CD8-positive, alpha-beta memory T cell (primary cell): ENCODE measurements at regions not wholly inside any gene's neighbourhood (a gene's known extent, or its start where the extent isn't known, plus 50 kb on each side); places are given as distances from the start of the nearest gene placed in this dataset.
"Not testable (repeated sequence)": the region's sequence is repeated elsewhere in the genome, so short reads cannot be mapped to it uniquely, and the experiment has no call there.

Source experiments
- CTCF ChIA-PET: fragments of 350-600 bp; sonication (Branson Sonifier 250); formaldehyde crosslinking; loops from one replicate; lab custom pipeline; 2021; ENCODE audit warnings: antibody characterized with exemption; lab: Charles Lee
- POLR2A ChIA-PET: fragments of 350-600 bp; sonication (Branson Sonifier 250); formaldehyde crosslinking; loops from one replicate; lab custom pipeline; 2021; ENCODE audit warnings: antibody characterized with exemption; lab: Charles Lee
- DNase-seq, 5 donors: peaks; one replicate each; pipeline versions ENCODE4 v3.0.0 to v3.0.0-alpha.2; 2020 to 2022; ENCODE audit warnings: mixed read lengths in 1 of 5
- H3K27ac ChIP-seq: one replicate; pipeline ENCODE4 v1.7.0; 2013; ENCODE audit warnings: low read depth, mild to moderate bottlenecking, low read length, moderate library complexity
- H3K27me3 ChIP-seq: 2 replicates; pipeline ENCODE4 v1.7.0; 2013; ENCODE audit warnings: low read length, mild to moderate bottlenecking; ENCODE audit not compliant: insufficient read depth, poor library complexity, severe bottlenecking
- H3K36me3 ChIP-seq: 2 replicates; pipeline ENCODE4 v1.7.0; 2013; ENCODE audit warnings: mild to moderate bottlenecking, low read length, moderate library complexity; ENCODE audit not compliant: insufficient read depth
- H3K4me1 ChIP-seq: 2 replicates; pipeline ENCODE4 v1.7.0; 2013; ENCODE audit warnings: mild to moderate bottlenecking, low read length, moderate library complexity; ENCODE audit not compliant: insufficient read depth
- H3K4me3 ChIP-seq: 2 replicates; pipeline ENCODE4 v1.7.0; 2013; ENCODE audit warnings: mild to moderate bottlenecking, low read length
- H3K9me3 ChIP-seq: 2 replicates; pipeline ENCODE4 v1.7.0; 2013; ENCODE audit warnings: mild to moderate bottlenecking, low read length
- H3K27ac Mint-ChIP-seq, 8 donors: one replicate each; pipeline ENCODE4 v1.8.0; 2020 to 2021; ENCODE audit warnings: mixed read lengths in 8 of 8, mild to moderate bottlenecking in 6 of 8, inconsistent platforms in 3 of 8, moderate library complexity in 3 of 8
- H3K27me3 Mint-ChIP-seq, 2 donors: one replicate each; pipeline ENCODE4 v1.8.0; 2020 to 2021; ENCODE audit warnings: mixed read lengths in 2 of 2, mild to moderate bottlenecking in 1 of 2, moderate library complexity in 1 of 2
- H3K36me3 Mint-ChIP-seq, 3 donors: one replicate each; pipeline ENCODE4 v1.8.0; 2020 to 2021; ENCODE audit warnings: mixed read lengths in 3 of 3, inconsistent platforms in 1 of 3, mild to moderate bottlenecking in 1 of 3
- H3K4me1 Mint-ChIP-seq, 3 donors: one replicate each; pipeline ENCODE4 v1.8.0; 2020 to 2021; ENCODE audit warnings: mixed read lengths in 3 of 3, inconsistent platforms in 1 of 3, mild to moderate bottlenecking in 1 of 3
- H3K4me3 Mint-ChIP-seq, 7 donors: one replicate each; pipeline ENCODE4 v1.8.0; 2020 to 2021; ENCODE audit warnings: mixed read lengths in 7 of 7, mild to moderate bottlenecking in 6 of 7, moderate library complexity in 4 of 7, inconsistent platforms in 2 of 7
- H3K9me3 Mint-ChIP-seq, 5 donors: one replicate each; pipeline ENCODE4 v1.8.0; 2020 to 2022; ENCODE audit warnings: mixed read lengths in 5 of 5, mild to moderate bottlenecking in 3 of 5, moderate library complexity in 2 of 5, inconsistent platforms in 1 of 5

DNA sequence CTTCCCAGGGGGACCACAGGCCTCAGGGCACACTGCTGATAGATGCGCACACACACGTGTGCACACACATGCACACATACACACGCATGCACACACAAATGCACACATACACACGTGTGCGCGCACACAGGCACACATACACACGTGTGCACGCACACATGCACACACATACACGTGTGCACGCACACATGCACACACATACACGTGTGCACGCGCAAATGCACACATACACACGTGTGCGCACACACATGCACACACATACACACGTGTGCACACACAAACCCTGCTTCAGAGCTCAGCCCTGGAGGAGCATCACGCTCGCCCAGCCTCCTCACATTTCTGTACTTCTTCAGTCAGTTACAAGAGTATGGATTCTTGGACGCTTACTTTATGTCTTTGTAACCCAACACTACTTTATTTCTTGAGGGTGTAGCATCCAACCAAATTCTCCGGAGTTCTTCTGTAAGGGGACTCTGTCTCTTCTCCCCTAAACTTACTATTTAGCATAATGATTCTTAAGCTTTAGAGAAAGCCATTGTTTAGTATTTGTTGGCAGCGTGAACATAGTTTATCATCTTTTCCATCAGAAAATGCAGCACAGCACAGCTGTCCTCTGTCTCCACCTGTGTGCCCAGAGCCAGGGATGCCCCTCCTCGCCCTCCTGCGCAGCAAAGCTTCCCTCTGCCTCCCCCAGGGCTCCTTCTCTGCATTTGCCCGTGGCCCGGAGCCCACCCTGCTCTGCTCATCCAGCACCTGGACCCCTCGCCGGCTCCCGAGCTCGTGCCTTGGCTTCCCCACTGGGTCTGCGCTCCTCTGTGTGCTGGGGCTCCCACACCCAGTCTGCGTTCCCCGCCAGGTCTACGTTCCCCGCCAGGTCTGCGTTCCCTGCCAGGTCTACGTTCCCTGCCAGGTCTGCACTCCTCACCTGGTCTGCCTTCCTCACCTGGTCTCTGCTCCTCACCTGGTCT lies 74.4 kb upstream of the CTDP1 start:
- Mint-ChIP-seq H3K36me3 (no peaks in the 10 kb centered on the region), H3K4me1 (no peaks in the 10 kb centered on the region), H3K27ac (no peak overlapping the region), H3K27me3 (peaks cover 1 to 4% of the 10 kb centered on the region in 2 donors), H3K4me3 (no peak overlapping the region), H3K9me3 (no peaks in the 10 kb centered on the region)
- POLR2A ChIA-PET: no interaction called here
- peak in 1 of 5 donors; percentile 42 for DNase-seq
- H3K36me3 ChIP-seq: no peaks in the 10 kb centered on the region
- no peaks in the 10 kb centered on the region for H3K4me1 ChIP-seq
- H3K27me3 ChIP-seq: no peaks in the 10 kb centered on the region
- no peak overlapping the region for H3K4me3 ChIP-seq
- no peaks in the 10 kb centered on the region for H3K9me3 ChIP-seq
- no peak overlapping the region for H3K27ac ChIP-seq
- CTCF ChIA-PET: no interaction called here

DNA sequence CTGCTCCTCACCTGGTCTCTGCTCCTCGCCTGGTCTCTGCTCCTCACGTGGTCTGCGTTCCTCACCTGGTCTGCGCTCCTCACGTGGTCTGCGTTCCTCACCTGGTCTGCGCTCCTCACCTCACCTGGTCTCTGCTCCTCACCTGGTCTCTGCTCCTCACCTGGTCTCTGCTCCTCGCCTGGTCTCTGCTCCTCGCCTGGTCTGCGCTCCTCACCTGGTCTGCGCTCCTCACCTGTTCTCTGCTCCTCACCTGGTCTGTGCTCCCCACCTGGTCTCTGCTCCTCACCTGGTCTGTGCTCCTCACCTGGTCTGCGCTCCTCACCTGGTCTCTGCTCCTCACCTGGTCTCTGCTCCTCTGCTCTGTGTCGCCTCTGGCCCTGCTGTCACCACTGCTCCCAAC lies 73.5 kb upstream of the CTDP1 start:
- H3K27ac Mint-ChIP-seq, H3K36me3 ChIP-seq, H3K36me3 Mint-ChIP-seq, H3K4me3 ChIP-seq, H3K4me3 Mint-ChIP-seq, CTCF ChIA-PET, H3K27ac ChIP-seq, H3K4me1 ChIP-seq, H3K27me3 ChIP-seq, POLR2A ChIA-PET, H3K27me3 Mint-ChIP-seq, DNase-seq, H3K9me3 Mint-ChIP-seq, H3K4me1 Mint-ChIP-seq, H3K9me3 ChIP-seq: not testable (repeated sequence)

DNA sequence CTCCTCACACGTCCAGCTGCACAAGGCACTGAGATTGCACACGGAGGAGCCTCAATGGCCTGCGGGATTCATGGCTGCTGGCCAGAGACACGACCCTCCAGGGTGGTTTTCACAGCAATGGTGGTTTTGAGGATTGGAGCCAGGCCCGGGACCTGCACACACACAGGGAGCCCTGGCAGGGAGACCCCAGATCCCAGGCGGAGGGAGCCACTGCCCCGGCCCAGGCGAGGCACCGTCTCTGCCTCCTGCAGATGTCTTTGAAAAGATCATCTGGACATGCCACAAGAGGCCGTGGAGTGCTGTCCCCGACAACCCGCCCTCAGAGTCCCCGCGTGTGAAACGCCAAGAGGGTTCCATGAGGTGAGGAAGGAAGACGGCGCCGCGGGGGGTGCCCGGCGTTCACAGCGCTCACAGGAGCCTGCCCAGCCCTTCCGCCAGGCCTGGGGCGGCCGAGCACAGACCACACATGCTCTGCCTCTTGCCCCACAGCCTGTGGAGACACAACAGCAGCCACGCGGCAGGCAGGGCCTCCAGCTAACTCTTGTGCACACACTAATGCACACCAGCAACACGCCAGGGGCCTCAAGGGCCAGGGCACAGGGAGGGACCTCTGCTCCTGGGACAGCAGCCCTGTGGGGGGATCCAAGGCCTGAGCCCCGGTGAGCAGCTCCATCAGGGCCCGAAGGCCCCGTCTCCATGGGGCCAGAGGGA lies 72.8 kb upstream of the CTDP1 start:
- no peak overlapping the region for H3K4me3 Mint-ChIP-seq
- no peaks in the 10 kb centered on the region for H3K9me3 Mint-ChIP-seq
- Histone ChIP-seq H3K4me3 (no peak overlapping the region), H3K4me1 (no peaks in the 10 kb centered on the region), H3K36me3 (no peaks in the 10 kb centered on the region), H3K27ac (no peak overlapping the region), H3K27me3 (no peaks in the 10 kb centered on the region), H3K9me3 (no peaks in the 10 kb centered on the region)
- peaks cover 0 to 1% of the 10 kb centered on the region in 2 donors for H3K27me3 Mint-ChIP-seq
- H3K36me3 Mint-ChIP-seq: no peaks in the 10 kb centered on the region
- peak in 1 of 5 donors; percentile 43 for DNase-seq
- POLR2A ChIA-PET: no interaction called here
- no peak overlapping the region for H3K27ac Mint-ChIP-seq
- no peaks in the 10 kb centered on the region for H3K4me1 Mint-ChIP-seq
- CTCF ChIA-PET: no interaction called here

DNA sequence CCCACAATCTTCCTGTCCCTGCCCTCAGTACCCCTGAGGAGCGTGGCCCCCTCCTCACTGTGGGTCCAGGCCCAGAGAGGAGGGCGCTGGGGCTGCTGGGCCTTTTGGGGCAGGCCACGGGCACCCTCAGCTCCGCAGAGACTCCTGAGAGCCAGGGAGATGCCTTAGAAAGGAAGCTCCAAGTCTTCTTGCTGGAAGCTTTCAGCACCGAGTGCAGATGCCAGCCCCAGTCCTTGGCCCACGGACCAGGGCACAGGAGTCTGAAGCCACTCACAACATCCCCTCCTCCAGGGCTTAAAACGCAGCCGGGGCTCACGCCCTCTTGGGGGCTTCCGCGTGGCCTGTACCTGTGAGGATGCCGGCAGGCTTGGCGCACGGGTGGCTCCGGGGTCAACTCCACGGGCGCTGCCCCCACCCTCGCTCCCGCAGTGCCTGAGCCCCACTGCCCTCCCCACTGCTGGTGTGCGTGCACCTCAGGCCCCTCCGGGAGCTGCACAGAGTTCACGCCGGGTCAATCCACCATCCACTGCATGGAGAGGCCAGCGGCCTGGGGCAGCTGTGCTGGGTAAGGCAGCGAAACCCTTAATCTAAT lies 72.1 kb upstream of the CTDP1 start:
- no peaks in the 10 kb centered on the region for H3K27me3 ChIP-seq
- DNase-seq: peak in 1 of 5 donors; percentile 28
- Mint-ChIP-seq H3K4me3 (no peak overlapping the region), H3K27ac (no peak overlapping the region), H3K4me1 (no peaks in the 10 kb centered on the region), H3K9me3 (no peaks in the 10 kb centered on the region), H3K27me3 (peaks cover 0 to 1% of the 10 kb centered on the region in 2 donors), H3K36me3 (no peaks in the 10 kb centered on the region)
- H3K4me1 ChIP-seq: no peaks in the 10 kb centered on the region
- ChIA-PET POLR2A (no interaction called here), CTCF (no interaction called here)
- H3K27ac ChIP-seq: no peak overlapping the region
- no peaks in the 10 kb centered on the region for H3K36me3 ChIP-seq
- no peak overlapping the region for H3K4me3 ChIP-seq
- no peaks in the 10 kb centered on the region for H3K9me3 ChIP-seq

DNA sequence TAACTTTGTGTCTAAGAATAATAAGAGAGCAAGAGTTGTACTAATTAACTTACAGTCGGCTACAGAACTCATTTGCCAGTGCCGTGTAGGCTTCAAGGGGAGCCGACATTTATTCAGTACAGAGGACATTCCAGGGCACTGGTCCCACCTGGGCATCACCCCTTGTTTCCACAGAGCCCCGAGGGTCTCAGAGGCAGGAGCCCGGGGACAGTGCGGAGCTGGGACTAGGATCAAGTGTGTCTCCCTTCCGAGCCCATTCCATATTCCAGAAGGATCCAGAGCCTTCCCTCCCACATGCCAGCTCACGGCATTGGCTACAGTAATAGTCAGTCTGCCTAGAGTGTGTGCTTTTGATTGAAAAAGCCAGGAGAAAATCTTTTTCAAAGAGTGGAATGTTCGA lies 71.5 kb upstream of the CTDP1 start:
- Histone ChIP-seq H3K27ac (no peak overlapping the region), H3K4me3 (no peak overlapping the region), H3K27me3 (no peaks in the 10 kb centered on the region), H3K36me3 (no peaks in the 10 kb centered on the region), H3K4me1 (no peaks in the 10 kb centered on the region), H3K9me3 (no peaks in the 10 kb centered on the region)
- CTCF ChIA-PET: no interaction called here
- Mint-ChIP-seq H3K4me3 (no peak overlapping the region), H3K27ac (no peak overlapping the region), H3K9me3 (no peaks in the 10 kb centered on the region), H3K4me1 (no peaks in the 10 kb centered on the region), H3K36me3 (no peaks in the 10 kb centered on the region), H3K27me3 (peaks cover 0 to 1% of the 10 kb centered on the region in 2 donors)
- no peak for DNase-seq
- POLR2A ChIA-PET: no interaction called here

DNA sequence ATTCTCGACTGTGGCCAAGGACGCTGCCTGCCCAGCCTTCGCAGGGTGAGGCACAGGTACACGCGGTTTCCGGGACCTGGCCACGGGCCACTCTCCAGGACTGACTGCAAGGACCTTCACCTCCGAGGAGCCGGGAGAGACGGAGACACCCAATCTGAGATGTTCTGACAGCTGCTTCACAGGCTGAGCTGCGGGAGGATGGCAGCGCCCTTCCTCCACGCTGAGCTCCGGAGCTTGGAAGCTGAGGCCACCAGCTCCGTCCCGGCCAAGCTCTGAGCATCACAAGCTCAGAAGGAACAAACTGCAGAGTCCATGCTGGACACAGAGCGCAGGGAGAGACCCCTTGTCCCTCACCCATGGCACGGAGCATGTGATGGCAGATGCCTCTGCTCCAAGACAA lies 71.1 kb upstream of the CTDP1 start:
- no peak overlapping the region for H3K27ac Mint-ChIP-seq
- no peaks in the 10 kb centered on the region for H3K4me1 ChIP-seq
- H3K27me3 Mint-ChIP-seq: peaks cover 0 to 1% of the 10 kb centered on the region in 2 donors
- no peaks in the 10 kb centered on the region for H3K9me3 Mint-ChIP-seq
- no peaks in the 10 kb centered on the region for H3K27me3 ChIP-seq
- no peaks in the 10 kb centered on the region for H3K9me3 ChIP-seq
- DNase-seq: peak in 1 of 5 donors; percentile 36
- no peak overlapping the region for H3K27ac ChIP-seq
- POLR2A ChIA-PET: no interaction called here
- no peaks in the 10 kb centered on the region for H3K36me3 ChIP-seq
- CTCF ChIA-PET: no interaction called here
- no peaks in the 10 kb centered on the region for H3K4me1 Mint-ChIP-seq
- H3K4me3 ChIP-seq: no peak overlapping the region
- H3K36me3 Mint-ChIP-seq: no peaks in the 10 kb centered on the region
- H3K4me3 Mint-ChIP-seq: no peak overlapping the region

DNA sequence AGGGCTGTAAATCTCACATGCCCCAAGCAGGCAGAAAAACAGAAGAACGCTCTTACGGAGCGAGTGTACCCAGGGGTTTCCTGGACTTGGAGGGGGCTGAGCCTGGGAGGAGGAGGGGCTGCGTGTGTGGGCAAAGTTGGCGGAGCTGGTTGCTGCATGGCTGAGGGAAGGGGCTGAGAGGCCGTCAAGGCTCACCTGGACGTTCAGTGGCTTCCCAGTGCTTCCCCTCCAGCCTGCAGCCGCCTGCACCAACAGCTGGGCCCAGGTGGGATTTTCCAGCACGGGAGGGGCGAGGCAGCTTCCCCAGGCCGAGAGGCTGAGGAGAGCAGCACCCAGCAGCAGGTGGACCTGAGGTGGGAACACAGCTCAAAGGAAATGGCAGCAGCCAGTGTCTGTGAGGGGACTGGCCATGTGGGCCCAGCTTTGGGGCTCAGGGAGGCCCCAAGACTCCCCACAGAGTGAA lies 70.6 kb upstream of the CTDP1 start:
- peak in 1 of 5 donors; percentile 19 for DNase-seq
- POLR2A ChIA-PET: no interaction called here

DNA sequence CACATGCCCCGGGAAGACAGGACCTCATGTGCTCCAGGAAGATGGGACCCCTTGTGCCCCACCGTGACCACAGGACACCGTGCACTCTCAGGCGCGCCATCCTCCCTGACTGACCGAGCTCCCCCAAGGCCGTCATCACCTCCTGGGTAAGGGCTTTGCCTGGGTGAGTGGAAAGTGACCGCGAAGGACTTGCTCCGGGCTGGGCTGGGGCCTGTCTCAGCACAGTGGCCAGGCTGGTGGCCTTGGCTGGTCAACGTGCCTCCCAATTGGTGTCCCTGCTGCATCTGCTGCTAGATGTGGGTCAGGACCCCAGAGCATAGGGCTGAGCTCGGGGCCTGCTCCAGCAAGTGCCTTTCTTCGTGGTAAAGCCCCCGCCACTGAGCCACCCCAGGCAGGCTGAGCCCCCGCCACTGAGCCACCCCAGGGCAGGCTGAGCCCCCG lies 69.7 kb upstream of the CTDP1 start:
- Mint-ChIP-seq H3K4me1 (no peaks in the 10 kb centered on the region), H3K36me3 (no peaks in the 10 kb centered on the region), H3K9me3 (no peaks in the 10 kb centered on the region), H3K27ac (no peak overlapping the region), H3K4me3 (no peak overlapping the region), H3K27me3 (peaks cover 0 to 4% of the 10 kb centered on the region in 2 donors)
- CTCF ChIA-PET: no interaction called here
- H3K27me3 ChIP-seq: no peaks in the 10 kb centered on the region
- H3K27ac ChIP-seq: no peak overlapping the region
- H3K9me3 ChIP-seq: no peaks in the 10 kb centered on the region
- DNase-seq: peak in 1 of 5 donors; percentile 26
- no peak overlapping the region for H3K4me3 ChIP-seq
- H3K36me3 ChIP-seq: no peaks in the 10 kb centered on the region
- no peaks in the 10 kb centered on the region for H3K4me1 ChIP-seq
- POLR2A ChIA-PET: no interaction called here

More for the DNA sequence above, 70.6 kb upstream of the CTDP1 start:
- Mint-ChIP-seq H3K4me1 (no peaks in the 10 kb centered on the region), H3K27ac (no peak overlapping the region), H3K9me3 (no peaks in the 10 kb centered on the region), H3K4me3 (no peak overlapping the region), H3K36me3 (no peaks in the 10 kb centered on the region), H3K27me3 (peaks cover 0 to 4% of the 10 kb centered on the region in 2 donors)
- no peaks in the 10 kb centered on the region for H3K27me3 ChIP-seq
- no peaks in the 10 kb centered on the region for H3K4me1 ChIP-seq
- no peak overlapping the region for H3K27ac ChIP-seq
- no peak overlapping the region for H3K4me3 ChIP-seq
- H3K9me3 ChIP-seq: no peaks in the 10 kb centered on the region
- CTCF ChIA-PET: no interaction called here
- H3K36me3 ChIP-seq: no peaks in the 10 kb centered on the region
